GM12878 (cell line): ENCODE measurements at regions not wholly inside any gene's neighbourhood (a gene's known extent, or its start where the extent isn't known, plus 50 kb on each side); places are given as distances from the start of the nearest gene placed in this dataset.

Experiments used
- ATAC-seq: fragments of 200-7000 bp; cut with Tn5 transposase; 3 replicates; pipeline ENCODE4 v1.9.1; 2020; ENCODE audit warnings: mild to moderate bottlenecking, moderate library complexity
- BruUV-seq: library from RNA; stranded (reverse); fragments of 400-500 nt; replicated peaks from 2 replicates; lab custom pipeline; 2021; lab: Mats Ljungman, UMichigan
- CTCF ChIA-PET: fragments of 300-600 bp; sonication (Branson Sonifier 250); formaldehyde crosslinking; extraction: SDS; loops from one replicate; lab custom pipeline; 2021; ENCODE audit warnings: inconsistent platforms; lab: Yijun Ruan, JAX
- POLR2A ChIA-PET: fragments of 350-600 bp; formaldehyde crosslinking; extraction: SDS; loops from one replicate; lab custom pipeline; 2021; ENCODE audit warnings: inconsistent platforms; lab: Charles Lee
- RAD21 ChIA-PET: fragments of 300-600 bp; sonication (Branson Sonifier 250); formaldehyde crosslinking; loops from one replicate; lab custom pipeline; 2023; ENCODE audit warnings: antibody characterized with exemption; ENCODE audit not compliant: unreplicated experiment; lab: Charles Lee
- SMC1A ChIA-PET: fragments of 300-600 bp; sonication (Branson Sonifier 250); formaldehyde crosslinking; loops from one replicate; lab custom pipeline; 2023; ENCODE audit not compliant: unreplicated experiment, uncharacterized antibody; lab: Charles Lee
- DNase-seq: peaks from one replicate; pipeline ENCODE4 v3.0.0-alpha.2; 2011; ENCODE audit warnings: low read depth, low spot score
- FAIRE-seq: peaks from 3 replicates; lab custom pipeline; 2011; peaks lifted over from hg19 to GRCh38; lab: Jason Lieb, UNC
- H2AFZ ChIP-seq: 2 replicates; pipeline ENCODE4 v1.6.0; 2011; ENCODE audit warnings: low read depth, low read length, control low read depth; ENCODE audit not compliant: control insufficient read depth
- H3K27ac ChIP-seq: 2 replicates; pipeline ENCODE4 v1.5.1; 2011; ENCODE audit warnings: control low read depth; ENCODE audit not compliant: control insufficient read depth, insufficient read depth
- H3K27me3 ChIP-seq, 2 experiments: replicated peaks in 1 of 2; 2 replicates each; pipeline versions ENCODE4 v1.6.0 to v1.6.1; 2011; ENCODE audit warnings: low read length in 1 of 2; ENCODE audit not compliant: control insufficient read depth in 2 of 2, insufficient read depth in 2 of 2
- H3K36me3 ChIP-seq, 2 experiments: 2 replicates each; pipeline ENCODE4 v1.5.1; 2011; ENCODE audit warnings: low read length in 1 of 2; ENCODE audit not compliant: control insufficient read depth in 2 of 2, insufficient read depth in 2 of 2
- H3K4me1 ChIP-seq: 2 replicates; pipeline ENCODE4 v1.6.1; 2011; ENCODE audit warnings: mild to moderate bottlenecking, low read length, moderate library complexity, mixed read lengths; ENCODE audit not compliant: control insufficient read depth, insufficient read depth
- H3K4me2 ChIP-seq: 2 replicates; pipeline ENCODE4 v1.6.0; 2011; ENCODE audit warnings: control low read depth; ENCODE audit not compliant: control insufficient read depth, insufficient read depth
- H3K4me3 ChIP-seq: fragments of 200-600 bp; sonication (generic); 2 replicates; pipeline ENCODE4 v1.5.1; 2016
- H3K79me2 ChIP-seq: 2 replicates; pipeline ENCODE4 v1.6.0; 2011; ENCODE audit warnings: low read length; ENCODE audit not compliant: control insufficient read depth, insufficient read depth
- H3K9ac ChIP-seq: 2 replicates; pipeline ENCODE4 v1.8.0; 2011; ENCODE audit warnings: low read length, control low read depth, mixed read lengths; ENCODE audit not compliant: control insufficient read depth, insufficient read depth
- H3K9me3 ChIP-seq: replicated peaks from 3 replicates; pipeline ENCODE4 v1.5.1; 2011; ENCODE audit warnings: mild to moderate bottlenecking, low read length; ENCODE audit not compliant: control insufficient read depth, insufficient read depth
- H4K20me1 ChIP-seq: 2 replicates; pipeline ENCODE4 v1.6.0; 2011; ENCODE audit not compliant: control insufficient read depth, insufficient read depth
- CHD1 ChIP-seq: IDR thresholded peaks from 2 replicates; pipeline ENCODE4 v1.6.1; 2012; ENCODE audit warnings: low read depth, low read length, improper control_type of control experiment
- MEF2B ChIP-seq: fragments of 450-650 bp; IDR thresholded peaks from 2 replicates; pipeline ENCODE4 v1.6.1; 2018; ENCODE audit warnings: mild to moderate bottlenecking, moderate library complexity; ENCODE audit not compliant: partially characterized antibody, poor library complexity, severe bottlenecking
- WGBS: methylation state at CpG from one replicate; pipeline ENCODE4 v1.1.6; 2016; ENCODE audit warnings: low lambda C conversion rate; ENCODE audit not compliant: insufficient replicate concordance, insufficient coverage; ENCODE audit errors: missing lambda C conversion rate; 5-methylcytosine and 5-hydroxymethylcytosine counted together
- in situ Hi-C: fragments of 300-500 bp; cut with MboI; formaldehyde crosslinking; loops from 9 replicates; pipeline ENCODE4 v1.14.3; 2018; ENCODE audit warnings: mixed read lengths
- intact Hi-C: fragments of 100-400 bp; cut with micrococcal nuclease; formaldehyde crosslinking; loops from one replicate; pipeline ENCODE4 v1.14.2; 2022; ENCODE audit not compliant: unreplicated experiment
- TF ChIP-seq, protein P1 (sequence below): fragments of 450-650 bp; conservative IDR thresholded peaks from 2 replicates; pipeline ENCODE4 v1.6.1; 2017; ENCODE audit warnings: mild to moderate bottlenecking, moderate library complexity

DNA sequence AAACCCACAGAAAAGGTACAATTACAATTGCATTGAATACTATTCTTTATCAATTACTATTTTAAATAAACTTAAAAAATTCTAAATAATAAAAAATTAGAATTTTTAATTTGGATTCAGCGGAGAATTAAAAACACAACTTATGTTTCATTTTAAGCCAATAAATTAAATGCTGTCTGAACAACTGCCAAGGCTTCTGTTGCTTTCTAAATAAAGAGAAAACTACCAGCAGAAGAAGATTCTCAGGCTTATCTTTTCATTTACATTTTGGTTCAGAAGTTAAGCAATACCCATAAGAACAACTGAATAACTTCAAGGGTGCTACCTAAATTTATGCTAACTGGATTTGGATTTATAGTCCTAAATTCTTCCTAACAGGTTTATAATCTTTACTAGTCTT, 150.0 kb upstream of the FTMT start:
- no TSS peak for BruUV-seq
- RAD21 ChIA-PET, result no interaction called here
- Histone ChIP-seq H3K4me1 (no peaks in the 10 kb centered on the region), H3K4me2 (no peak overlapping the region), H3K36me3 (no peaks in the 10 kb centered on the region), H3K9ac (no peak overlapping the region), H3K9me3 (no peaks in the 10 kb centered on the region), H4K20me1 (no peaks in the 10 kb centered on the region), H2AFZ (no peak overlapping the region), H3K27me3 (no peaks in the 10 kb centered on the region), H3K4me3 (no peak overlapping the region), H3K27ac (no peak overlapping the region), H3K79me2 (no peaks in the 10 kb centered on the region)
- 83% methylated on average over 1 of the region's 1 CpG for WGBS
- in situ Hi-C loops, result no loop called here
- FAIRE-seq (no peak), ATAC-seq (no peak), DNase-seq (no peak)
- POLR2A ChIA-PET, result no interaction called here
- no peak for TF ChIP-seq CHD1
- intact Hi-C loops, result no loop called here
- CTCF ChIA-PET, result no interaction called here
- SMC1A ChIA-PET, result no interaction called here

DNA sequence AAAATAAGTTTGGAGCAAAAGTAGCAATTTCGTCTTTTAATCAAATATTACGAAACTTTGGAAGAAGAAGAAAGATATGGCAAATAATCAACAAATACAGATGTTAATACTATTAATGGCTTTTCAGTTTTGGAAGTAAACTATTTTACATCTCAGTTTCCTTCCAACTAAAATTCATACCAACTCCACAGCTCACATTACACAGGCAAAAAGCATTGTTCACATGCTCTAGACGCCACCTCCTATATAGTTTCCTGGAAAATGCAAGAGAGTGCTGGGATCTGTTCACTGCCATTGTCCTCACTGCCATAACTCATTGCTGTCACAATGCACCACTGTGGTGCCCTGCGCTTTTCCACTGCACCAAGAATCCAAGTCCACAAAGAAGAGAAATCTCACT, 149.0 kb upstream of the FTMT start:
- FAIRE-seq (no peak), ATAC-seq (no peak), DNase-seq (no peak)
- Histone ChIP-seq H3K4me3 (no peak overlapping the region), H3K27me3 (no peaks in the 10 kb centered on the region), H2AFZ (no peak overlapping the region), H3K9me3 (no peaks in the 10 kb centered on the region), H3K9ac (no peak overlapping the region), H3K4me2 (no peak overlapping the region), H4K20me1 (no peaks in the 10 kb centered on the region), H3K79me2 (no peaks in the 10 kb centered on the region), H3K36me3 (no peaks in the 10 kb centered on the region), H3K4me1 (no peaks in the 10 kb centered on the region), H3K27ac (no peak overlapping the region)
- ChIA-PET RAD21 (no interaction called here), SMC1A (no interaction called here), POLR2A (no interaction called here), CTCF (no interaction called here)
- in situ Hi-C loops, result no loop called here
- no peak for TF ChIP-seq MEF2B
- TF ChIP-seq, protein P1, sequence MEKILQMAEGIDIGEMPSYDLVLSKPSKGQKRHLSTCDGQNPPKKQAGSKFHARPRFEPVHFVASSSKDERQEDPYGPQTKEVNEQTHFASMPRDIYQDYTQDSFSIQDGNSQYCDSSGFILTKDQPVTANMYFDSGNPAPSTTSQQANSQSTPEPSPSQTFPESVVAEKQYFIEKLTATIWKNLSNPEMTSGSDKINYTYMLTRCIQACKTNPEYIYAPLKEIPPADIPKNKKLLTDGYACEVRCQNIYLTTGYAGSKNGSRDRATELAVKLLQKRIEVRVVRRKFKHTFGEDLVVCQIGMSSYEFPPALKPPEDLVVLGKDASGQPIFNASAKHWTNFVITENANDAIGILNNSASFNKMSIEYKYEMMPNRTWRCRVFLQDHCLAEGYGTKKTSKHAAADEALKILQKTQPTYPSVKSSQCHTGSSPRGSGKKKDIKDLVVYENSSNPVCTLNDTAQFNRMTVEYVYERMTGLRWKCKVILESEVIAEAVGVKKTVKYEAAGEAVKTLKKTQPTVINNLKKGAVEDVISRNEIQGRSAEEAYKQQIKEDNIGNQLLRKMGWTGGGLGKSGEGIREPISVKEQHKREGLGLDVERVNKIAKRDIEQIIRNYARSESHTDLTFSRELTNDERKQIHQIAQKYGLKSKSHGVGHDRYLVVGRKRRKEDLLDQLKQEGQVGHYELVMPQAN, result no peak
- WGBS, result 44% methylated on average over 4 of the region's 4 CpGs
- no TSS peak for BruUV-seq
- intact Hi-C loops, result no loop called here
